ENCODE measurements at regions not wholly inside any gene's neighbourhood (a gene's known extent, or its start where the extent isn't known, plus 50 kb on each side); places are given as distances from the start of the nearest gene placed in this dataset.
A peak's percentile ranks its signal among the peaks of the same experiment; 100 is the strongest.

- no peak for TF ChIP-seq CTCF (IDR thresholded peaks at IDR 0.05; ENCODE audit: low read depth, low read length)
- H3K4me3 ChIP-seq (ENCODE audit: low read depth, low read length): no peak overlapping the region
- DNase-seq (ENCODE audit: low read depth, low spot score): no peak
- in situ Hi-C loops (cut with HindIII; ENCODE audit: low sequenced_read_pairs): no loop called here
These were observed 246.6 kb upstream of the KCNMB2 start for GRCh38 chr3:178289544-178290160.

- H3K4me3 ChIP-seq (ENCODE audit: low read depth, low read length): no peak overlapping the region
- TF ChIP-seq CTCF (IDR thresholded peaks at IDR 0.05; ENCODE audit: low read depth, low read length): no peak
- DNase-seq (ENCODE audit: low read depth, low spot score): no peak
- in situ Hi-C loops (cut with HindIII; ENCODE audit: low sequenced_read_pairs): no loop called here
These were observed 244.5 kb upstream of the KCNMB2 start for GRCh38 chr3:178291574-178292370.

- no peak for TF ChIP-seq CTCF (IDR thresholded peaks at IDR 0.05; ENCODE audit: low read depth, low read length)
- H3K4me3 ChIP-seq (ENCODE audit: low read depth, low read length): no peak overlapping the region
- peak; percentile 71 for DNase-seq (ENCODE audit: low read depth, low spot score)
- in situ Hi-C loops (cut with HindIII; ENCODE audit: low sequenced_read_pairs): no loop called here
These were observed 240.8 kb upstream of the KCNMB2 start for GRCh38 chr3:178295292-178295912.

- in situ Hi-C loops (cut with HindIII; ENCODE audit: low sequenced_read_pairs): no loop called here
- no peak for TF ChIP-seq CTCF (IDR thresholded peaks at IDR 0.05; ENCODE audit: low read depth, low read length)
- no peak for DNase-seq (ENCODE audit: low read depth, low spot score)
- no peak overlapping the region for H3K4me3 ChIP-seq (ENCODE audit: low read depth, low read length)
These were observed 239.0 kb upstream of the KCNMB2 start for GRCh38 chr3:178297199-178297598.

GRCh38 chr3:178297740-178298139 is 238.5 kb upstream of the KCNMB2 start:
- TF ChIP-seq CTCF (IDR thresholded peaks at IDR 0.05; ENCODE audit: low read depth, low read length): no peak
- in situ Hi-C loops (cut with HindIII; ENCODE audit: low sequenced_read_pairs): no loop called here
- DNase-seq (ENCODE audit: low read depth, low spot score): no peak
- no peak overlapping the region for H3K4me3 ChIP-seq (ENCODE audit: low read depth, low read length)

- in situ Hi-C loops (cut with HindIII; ENCODE audit: low sequenced_read_pairs): no loop called here
- H3K4me3 ChIP-seq (ENCODE audit: low read depth, low read length): no peak overlapping the region
- TF ChIP-seq CTCF (IDR thresholded peaks at IDR 0.05; ENCODE audit: low read depth, low read length): no peak
- DNase-seq (ENCODE audit: low read depth, low spot score): no peak
These were observed 235.7 kb upstream of the KCNMB2 start for GRCh38 chr3:178300441-178300959.

Measured in astrocyte of the spinal cord (primary cell).